Hepatocyte (in vitro differentiated cells): ENCODE measurements at regions not wholly inside any gene's neighbourhood (a gene's known extent, or its start where the extent isn't known, plus 50 kb on each side); places are given as distances from the start of the nearest gene placed in this dataset.
A peak's percentile ranks its signal among the peaks of the same experiment; 100 is the strongest.
"Not testable (repeated sequence)": the region's sequence is repeated elsewhere in the genome, so short reads cannot be mapped to it uniquely, and the experiment has no call there.

Experiments used
- DNase-seq: peaks from one replicate; pipeline ENCODE4 v3.0.0-alpha.2; 2016; ENCODE audit warnings: low spot score
- H2AFZ ChIP-seq: fragments of 200-600 bp; sonication (generic); 2 replicates; pipeline ENCODE4 v1.6.0; 2016; ENCODE audit warnings: antibody characterized with exemption, mild to moderate bottlenecking
- H3K27ac ChIP-seq: fragments of 200-600 bp; sonication (generic); 2 replicates; pipeline ENCODE4 v1.5.1; 2016; ENCODE audit warnings: mild to moderate bottlenecking
- H3K27me3 ChIP-seq: fragments of 200-600 bp; sonication (generic); 2 replicates; pipeline ENCODE4 v1.6.1; 2016
- H3K36me3 ChIP-seq: fragments of 200-600 bp; sonication (generic); replicated peaks from 2 replicates; pipeline ENCODE4 v1.5.1; 2016; ENCODE audit warnings: low read depth; ENCODE audit not compliant: insufficient read depth
- H3K4me1 ChIP-seq: fragments of 200-600 bp; sonication (generic); 2 replicates; pipeline ENCODE4 v1.5.1; 2016; ENCODE audit warnings: mild to moderate bottlenecking, moderate library complexity; ENCODE audit not compliant: insufficient read depth
- H3K4me2 ChIP-seq: fragments of 200-600 bp; sonication (generic); 2 replicates; pipeline ENCODE4 v1.6.0; 2016
- H3K4me3 ChIP-seq: fragments of 200-600 bp; sonication (generic); 2 replicates; pipeline ENCODE4 v1.5.1; 2016; ENCODE audit warnings: mild to moderate bottlenecking
- H3K79me2 ChIP-seq: fragments of 200-600 bp; sonication (generic); 2 replicates; pipeline ENCODE4 v1.6.0; 2017; ENCODE audit warnings: mild to moderate bottlenecking
- H3K9me2 ChIP-seq: fragments of 200-600 bp; sonication (generic); replicated peaks from 2 replicates; pipeline ENCODE4 v1.6.0; 2017; ENCODE audit warnings: mild to moderate bottlenecking; ENCODE audit not compliant: insufficient read depth
- H3K9me3 ChIP-seq: fragments of 200-600 bp; sonication (generic); 2 replicates; pipeline ENCODE4 v1.5.1; 2016; ENCODE audit warnings: low read depth, mild to moderate bottlenecking
- H4K20me1 ChIP-seq: fragments of 200-600 bp; sonication (generic); 2 replicates; pipeline ENCODE4 v1.6.0; 2016; ENCODE audit warnings: mild to moderate bottlenecking; ENCODE audit not compliant: insufficient read depth, poor library complexity, severe bottlenecking
- CTCF ChIP-seq: fragments of 200-600 bp; sonication (generic); IDR thresholded peaks from 2 replicates; pipeline ENCODE4 v1.5.1; 2016; ENCODE audit warnings: antibody characterized with exemption, mild to moderate bottlenecking; ENCODE audit not compliant: poor library complexity
- EZH2 ChIP-seq: fragments of 200-600 bp; sonication (generic); IDR thresholded peaks from 2 replicates; pipeline ENCODE4 v1.6.1; 2016; ENCODE audit warnings: antibody characterized with exemption, mild to moderate bottlenecking, borderline replicate concordance
- EZH2phosphoT487 ChIP-seq: fragments of 200-600 bp; sonication (generic); IDR thresholded peaks from one replicate; pipeline ENCODE4 v1.6.1; 2018; ENCODE audit warnings: antibody characterized with exemption, mild to moderate bottlenecking, low read depth, moderate library complexity; ENCODE audit not compliant: unreplicated experiment, severe bottlenecking
- WGBS: methylation state at CpG from one replicate; pipeline ENCODE4 v1.1.6; 2016; ENCODE audit warnings: low lambda C conversion rate; ENCODE audit errors: missing lambda C conversion rate; 5-methylcytosine and 5-hydroxymethylcytosine counted together

GRCh38 chr3:56926947-56927282 is 125.2 kb upstream of the ARHGEF3 start:
- peaks cover 29% of the 10 kb centered on the region for H3K4me1 ChIP-seq
- peak overlapping the region; percentile 1 for H3K27ac ChIP-seq
- no peak overlapping the region for H3K4me3 ChIP-seq
- no peaks in the 10 kb centered on the region for H3K79me2 ChIP-seq
- no peaks in the 10 kb centered on the region for H3K9me2 ChIP-seq
- H3K27me3 ChIP-seq: no peaks in the 10 kb centered on the region
- H4K20me1 ChIP-seq: no peaks in the 10 kb centered on the region
- 76% methylated on average over 2 of the region's 2 CpGs for WGBS
- DNase-seq: no peak
- no peak overlapping the region for H3K4me2 ChIP-seq
- H3K9me3 ChIP-seq: no peaks in the 10 kb centered on the region
- no peak for TF ChIP-seq EZH2phosphoT487
- TF ChIP-seq EZH2: no peak
- TF ChIP-seq CTCF: no peak
- no peaks in the 10 kb centered on the region for H3K36me3 ChIP-seq
- no peak overlapping the region for H2AFZ ChIP-seq

DNA sequence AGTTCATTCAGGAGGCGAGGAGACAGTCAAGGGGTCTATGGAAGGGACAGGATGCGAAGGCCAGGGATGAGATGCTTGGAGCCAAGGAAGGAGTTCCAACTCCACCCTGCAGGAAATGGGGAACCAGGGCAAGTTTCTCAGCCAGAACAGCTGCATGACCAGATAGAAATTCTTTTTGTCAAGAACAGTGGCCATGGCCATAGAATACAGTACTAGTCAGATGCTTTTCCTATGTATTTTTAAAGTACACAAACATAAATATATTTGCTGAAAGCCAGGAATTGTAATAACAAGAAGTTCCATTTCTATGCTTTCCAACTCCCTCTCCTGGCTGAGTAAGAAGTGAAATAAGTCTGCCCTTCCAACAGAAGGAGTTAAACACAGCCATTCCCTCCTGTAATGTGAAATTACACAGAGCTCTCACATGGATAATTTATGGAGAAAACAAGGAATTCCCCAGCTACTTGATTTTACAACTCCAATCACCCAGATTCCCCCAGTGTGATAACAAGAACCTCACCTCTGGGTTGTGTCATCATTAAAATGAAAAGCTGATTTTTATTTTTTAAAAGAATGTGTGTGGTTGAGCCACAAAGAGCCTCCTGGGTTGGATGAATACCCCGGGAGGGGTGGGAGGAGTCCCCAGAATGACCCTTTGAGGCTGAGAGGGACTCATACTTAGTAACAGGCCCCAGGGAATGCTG is 124.6 kb upstream of the ARHGEF3 start:
- Histone ChIP-seq H4K20me1 (no peaks in the 10 kb centered on the region), H3K36me3 (no peaks in the 10 kb centered on the region), H3K27ac (peak overlapping the region; percentile 1), H3K4me1 (peaks cover 32% of the 10 kb centered on the region), H3K9me3 (no peaks in the 10 kb centered on the region), H3K27me3 (no peaks in the 10 kb centered on the region), H3K79me2 (no peaks in the 10 kb centered on the region), H2AFZ (no peak overlapping the region), H3K4me3 (no peak overlapping the region), H3K4me2 (no peak overlapping the region), H3K9me2 (no peaks in the 10 kb centered on the region)
- WGBS: 67% methylated on average over 3 of the region's 3 CpGs
- TF ChIP-seq EZH2 (no peak), CTCF (peak; percentile 25)
- peak; percentile 37 for DNase-seq

DNA sequence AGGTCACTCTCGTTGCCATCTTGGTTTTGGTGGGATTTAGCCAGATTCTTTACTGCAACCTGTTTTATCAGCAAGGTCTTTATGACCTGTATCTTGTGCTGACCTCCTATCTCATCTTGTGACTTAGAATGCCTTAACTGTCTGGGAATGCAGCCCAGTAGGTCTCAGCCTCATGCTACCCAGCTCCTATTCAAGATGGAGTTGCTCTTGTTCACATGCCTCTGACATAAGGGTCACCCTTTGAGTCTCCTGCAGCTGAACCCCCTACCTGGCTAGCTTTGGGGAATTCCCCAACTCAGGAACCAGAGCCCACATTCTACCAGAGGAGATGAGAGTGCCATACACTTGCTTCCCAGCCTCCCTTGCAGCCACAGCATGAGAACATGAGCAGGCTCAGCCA is 123.0 kb upstream of the ARHGEF3 start:
- DNase-seq, H3K27me3 ChIP-seq, H3K9me2 ChIP-seq, H2AFZ ChIP-seq, H4K20me1 ChIP-seq, H3K36me3 ChIP-seq, H3K4me3 ChIP-seq, H3K4me2 ChIP-seq, H3K79me2 ChIP-seq, H3K9me3 ChIP-seq: not testable (repeated sequence)
- Histone ChIP-seq H3K4me1 (peaks cover 35% of the 10 kb centered on the region), H3K27ac (peak overlapping the region; percentile 42)
- 71% methylated on average over 1 of the region's 1 CpG for WGBS

DNA sequence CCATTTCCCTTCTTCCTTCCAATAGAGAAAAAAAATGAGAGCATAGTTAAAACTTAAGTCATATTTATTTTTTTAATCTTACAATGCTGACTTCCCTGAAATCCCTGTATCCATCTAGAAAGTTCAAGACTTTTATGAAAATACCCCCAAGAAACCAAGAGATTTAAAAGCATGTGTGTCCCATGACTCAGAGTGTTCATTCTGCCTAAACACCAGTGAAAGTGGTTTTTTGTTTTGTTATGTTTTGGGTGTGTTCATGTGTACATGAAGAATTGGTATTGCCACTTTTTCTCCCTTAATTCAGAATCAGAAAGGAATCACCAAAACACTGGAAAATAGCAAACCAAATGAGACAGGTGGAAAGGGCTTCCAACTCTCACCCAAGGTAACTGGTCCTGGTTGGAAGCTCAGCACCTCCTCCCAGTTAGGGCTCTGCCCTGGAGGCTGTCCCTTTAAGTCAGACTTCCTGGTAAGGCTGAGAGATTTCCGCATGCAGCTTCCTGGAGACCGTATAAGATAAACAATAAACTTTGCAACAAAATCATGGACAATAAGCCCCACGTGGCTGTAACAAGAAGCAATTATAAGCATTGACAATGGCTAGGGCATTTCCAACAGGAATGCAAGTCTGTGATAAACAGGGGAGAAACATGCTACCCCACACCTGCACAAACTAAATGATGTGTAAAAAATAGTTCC is 121.9 kb upstream of the ARHGEF3 start:
- peak; percentile 42 for DNase-seq
- no peaks in the 10 kb centered on the region for H3K79me2 ChIP-seq
- no peaks in the 10 kb centered on the region for H3K9me2 ChIP-seq
- WGBS: 22% methylated on average over 3 of the region's 3 CpGs
- H3K4me2 ChIP-seq: peak overlapping the region; percentile 13
- H3K4me1 ChIP-seq: peaks cover 35% of the 10 kb centered on the region
- peak overlapping the region; percentile 42 for H3K27ac ChIP-seq
- no peak overlapping the region for H3K4me3 ChIP-seq
- no peak overlapping the region for H2AFZ ChIP-seq
- no peaks in the 10 kb centered on the region for H3K36me3 ChIP-seq
- H3K27me3 ChIP-seq: no peaks in the 10 kb centered on the region
- H4K20me1 ChIP-seq: no peaks in the 10 kb centered on the region
- TF ChIP-seq EZH2phosphoT487: no peak
- TF ChIP-seq CTCF: no peak
- TF ChIP-seq EZH2: no peak
- no peaks in the 10 kb centered on the region for H3K9me3 ChIP-seq
